ENCODE measurements at regions not wholly inside any gene's neighbourhood (a gene's known extent, or its start where the extent isn't known, plus 50 kb on each side); places are given as distances from the start of the nearest gene placed in this dataset.

- H3K4me3 Mint-ChIP-seq, result no peak overlapping the region
- peaks cover 0 to 3% (median 0%) of the 10 kb centered on the region in 7 donors for H3K9me3 Mint-ChIP-seq
- H3K4me1 Mint-ChIP-seq, result no peaks in the 10 kb centered on the region
- Histone ChIP-seq H3K4me1 (ENCODE audit: control insufficient read depth in 1 of 2, insufficient read depth in 2 of 2, low read length in 2 of 2) (no peaks in the 10 kb centered on the region), H3K27ac (ENCODE audit: low read depth in 1 of 2, low read length in 2 of 2) (no peak overlapping the region), H4K20me1 (ENCODE audit: insufficient read depth, low read length) (no peaks in the 10 kb centered on the region), H3K4me3 (replicated peaks in 1 of 3; ENCODE audit: low read depth in 2 of 3, low read length in 3 of 3) (no peak overlapping the region), H3K9ac (ENCODE audit: insufficient read depth, low read length, poor library complexity, severe bottlenecking) (no peak overlapping the region), H3K27me3 (ENCODE audit: control insufficient read depth in 2 of 2, insufficient read depth in 2 of 2, low read length in 2 of 2) (no peaks in the 10 kb centered on the region), H2AFZ (ENCODE audit: insufficient read depth, low read depth, low read length, poor library complexity, severe bottlenecking) (no peak overlapping the region), H3K4me2 (replicated peaks; ENCODE audit: extremely low read depth, low read length, poor library complexity, severe bottlenecking) (no peak overlapping the region), H3K36me3 (replicated peaks in 1 of 2; ENCODE audit: control insufficient read depth in 1 of 2, insufficient read depth in 2 of 2, low read length in 2 of 2) (no peaks in the 10 kb centered on the region), H3K9me3 (replicated peaks in 1 of 2; ENCODE audit: control insufficient read depth in 1 of 2, insufficient read depth in 1 of 2, low read length in 2 of 2) (no peaks in the 10 kb centered on the region), H3K79me2 (ENCODE audit: insufficient read depth, low read length) (no peaks in the 10 kb centered on the region)
- no peak for DNase-seq
- WGBS (ENCODE audit: insufficient coverage), result no CpG with 5 or more reads among the region's 1 CpG
- TF ChIP-seq CTCF (IDR thresholded peaks at IDR 0.05), result no peak
- peaks cover 0 to 3% (median 2%) of the 10 kb centered on the region in 3 donors for H3K27me3 Mint-ChIP-seq (ENCODE audit: low read depth in 3 of 3)
- intact Hi-C loops (cut with micrococcal nuclease), result no loop called here
- no peak overlapping the region for H3K27ac Mint-ChIP-seq
- H3K36me3 Mint-ChIP-seq, result no peaks in the 10 kb centered on the region
Measured at GRCh38 chr10:44566786-44567185, 181.9 kb upstream of the CXCL12 start.

- peaks cover 0 to 3% (median 2%) of the 10 kb centered on the region in 3 donors for H3K27me3 Mint-ChIP-seq (ENCODE audit: low read depth in 3 of 3)
- H3K27ac Mint-ChIP-seq, result no peak overlapping the region
- no peaks in the 10 kb centered on the region for H3K4me1 ChIP-seq (ENCODE audit: control insufficient read depth in 1 of 2, insufficient read depth in 2 of 2, low read length in 2 of 2)
- peaks cover 0 to 4% (median 0%) of the 10 kb centered on the region in 7 donors for H3K9me3 Mint-ChIP-seq
- no peak overlapping the region for H3K9ac ChIP-seq (ENCODE audit: insufficient read depth, low read length, poor library complexity, severe bottlenecking)
- no peak for TF ChIP-seq CTCF (IDR thresholded peaks at IDR 0.05)
- H3K4me3 Mint-ChIP-seq, result no peak overlapping the region
- intact Hi-C loops (cut with micrococcal nuclease), result no loop called here
- DNase-seq, result no peak
- H3K27ac ChIP-seq (ENCODE audit: low read depth in 1 of 2, low read length in 2 of 2), result no peak overlapping the region
- H3K4me3 ChIP-seq (replicated peaks in 1 of 3; ENCODE audit: low read depth in 2 of 3, low read length in 3 of 3), result no peak overlapping the region
- H3K79me2 ChIP-seq (ENCODE audit: insufficient read depth, low read length), result no peaks in the 10 kb centered on the region
- no peaks in the 10 kb centered on the region for H3K36me3 ChIP-seq (replicated peaks in 1 of 2; ENCODE audit: control insufficient read depth in 1 of 2, insufficient read depth in 2 of 2, low read length in 2 of 2)
- no CpG with 5 or more reads among the region's 1 CpG for WGBS (ENCODE audit: insufficient coverage)
- H3K36me3 Mint-ChIP-seq, result no peaks in the 10 kb centered on the region
- H2AFZ ChIP-seq (ENCODE audit: insufficient read depth, low read depth, low read length, poor library complexity, severe bottlenecking), result no peak overlapping the region
- H3K27me3 ChIP-seq (ENCODE audit: control insufficient read depth in 2 of 2, insufficient read depth in 2 of 2, low read length in 2 of 2), result no peaks in the 10 kb centered on the region
- no peaks in the 10 kb centered on the region for H3K4me1 Mint-ChIP-seq
- no peak overlapping the region for H3K4me2 ChIP-seq (replicated peaks; ENCODE audit: extremely low read depth, low read length, poor library complexity, severe bottlenecking)
- H4K20me1 ChIP-seq (ENCODE audit: insufficient read depth, low read length), result no peaks in the 10 kb centered on the region
- no peaks in the 10 kb centered on the region for H3K9me3 ChIP-seq (replicated peaks in 1 of 2; ENCODE audit: control insufficient read depth in 1 of 2, insufficient read depth in 1 of 2, low read length in 2 of 2)
Measured at GRCh38 chr10:44567471-44567870, 182.6 kb upstream of the CXCL12 start.

Measured in CD14-positive monocyte (primary cell).